GM23338 (cell line): ENCODE measurements at regions not wholly inside any gene's neighbourhood (a gene's known extent, or its start where the extent isn't known, plus 50 kb on each side); places are given as distances from the start of the nearest gene placed in this dataset.
A peak's percentile ranks its signal among the peaks of the same experiment; 100 is the strongest.

Experiments
- ATAC-seq: fragments of 200-7000 bp; cut with Tn5 transposase; 3 replicates; pipeline ENCODE4 v1.9.1; 2020
- DNase-seq: peaks from one replicate; pipeline ENCODE4 v3.0.0-alpha.2; 2015; ENCODE audit warnings: low spot score
- H2AFZ ChIP-seq: fragments of 200-600 bp; sonication (generic); 2 replicates; pipeline ENCODE4 v1.8.0; 2016; ENCODE audit warnings: antibody characterized with exemption, mild to moderate bottlenecking, moderate library complexity
- H3F3A ChIP-seq: fragments of 200-600 bp; sonication (generic); replicated peaks from 2 replicates; pipeline ENCODE4 v1.8.0; 2017; ENCODE audit warnings: antibody characterized with exemption, mixed run types, low read depth
- H3K27ac ChIP-seq: fragments of 200-600 bp; sonication (generic); 2 replicates; pipeline ENCODE4 v1.6.1; 2016; ENCODE audit warnings: low read depth
- H3K27me3 ChIP-seq: fragments of 200-600 bp; sonication (generic); 2 replicates; pipeline ENCODE4 v1.8.0; 2016; ENCODE audit warnings: mild to moderate bottlenecking, mixed run types, moderate library complexity; ENCODE audit not compliant: insufficient read depth
- H3K36me3 ChIP-seq: fragments of 200-600 bp; sonication (generic); 2 replicates; pipeline ENCODE4 v1.8.0; 2016; ENCODE audit warnings: mild to moderate bottlenecking; ENCODE audit not compliant: insufficient read depth
- H3K4me1 ChIP-seq: fragments of 200-600 bp; sonication (generic); 2 replicates; pipeline ENCODE4 v1.8.0; 2016; ENCODE audit warnings: mild to moderate bottlenecking, moderate library complexity; ENCODE audit not compliant: insufficient read depth
- H3K4me2 ChIP-seq: fragments of 200-600 bp; sonication (generic); 2 replicates; pipeline ENCODE4 v1.7.1; 2017; ENCODE audit warnings: mixed run types
- H3K4me3 ChIP-seq: fragments of 200-600 bp; sonication (generic); 2 replicates; pipeline ENCODE4 v1.6.1; 2016; ENCODE audit warnings: mixed run types
- H3K79me2 ChIP-seq: fragments of 200-600 bp; sonication (generic); replicated peaks from 2 replicates; pipeline ENCODE4 v1.8.0; 2017; ENCODE audit warnings: mild to moderate bottlenecking; ENCODE audit not compliant: insufficient read depth
- H3K9me2 ChIP-seq: fragments of 200-600 bp; sonication (generic); 2 replicates; pipeline ENCODE4 v1.8.0; 2017; ENCODE audit not compliant: insufficient read depth
- H4K20me1 ChIP-seq: fragments of 200-600 bp; sonication (generic); replicated peaks from 2 replicates; pipeline ENCODE4 v1.8.0; 2017; ENCODE audit warnings: mild to moderate bottlenecking; ENCODE audit not compliant: insufficient read depth
- H3K27ac Mint-ChIP-seq: 2 replicates; pipeline ENCODE4 v1.8.0; 2020; ENCODE audit warnings: inconsistent platforms, mild to moderate bottlenecking, moderate library complexity, mixed read lengths
- H3K27me3 Mint-ChIP-seq: 3 replicates; pipeline ENCODE4 v1.8.0; 2022; ENCODE audit warnings: low read depth, mild to moderate bottlenecking, moderate library complexity, mixed read lengths, inconsistent platforms; ENCODE audit not compliant: insufficient read depth, poor library complexity
- H3K36me3 Mint-ChIP-seq: 3 replicates; pipeline ENCODE4 v1.8.0; 2021; ENCODE audit warnings: low read depth, mild to moderate bottlenecking, inconsistent platforms, moderate library complexity, mixed read lengths
- H3K4me1 Mint-ChIP-seq: 3 replicates; pipeline ENCODE4 v1.8.0; 2020; ENCODE audit warnings: mild to moderate bottlenecking, inconsistent platforms, mixed read lengths
- H3K4me3 Mint-ChIP-seq: 3 replicates; pipeline ENCODE4 v1.8.0; 2021; ENCODE audit warnings: moderate library complexity, mild to moderate bottlenecking, inconsistent platforms, mixed read lengths
- H3K9me3 Mint-ChIP-seq: 3 replicates; pipeline ENCODE4 v1.8.0; 2020; ENCODE audit warnings: moderate library complexity, mild to moderate bottlenecking, inconsistent platforms, mixed read lengths
- CREB1 ChIP-seq: fragments of 250-450 bp; sonication (Bioruptor Pico); IDR thresholded peaks from 2 replicates; pipeline ENCODE4 v1.5.0; 2020; ENCODE audit warnings: low read depth, mild to moderate bottlenecking, moderate library complexity
- EZH2phosphoT487 ChIP-seq: fragments of 200-600 bp; sonication (generic); IDR thresholded peaks from one replicate; pipeline ENCODE4 v1.8.1; 2018; ENCODE audit warnings: antibody characterized with exemption; ENCODE audit not compliant: unreplicated experiment
- JUNB ChIP-seq: IDR thresholded peaks from one replicate; pipeline ENCODE4 v1.6.1; 2016; ENCODE audit warnings: antibody characterized with exemption; ENCODE audit not compliant: unreplicated experiment
- NANOG ChIP-seq: IDR thresholded peaks from 2 replicates; pipeline ENCODE4 v1.6.1; 2016; ENCODE audit warnings: antibody characterized with exemption, borderline replicate concordance
- POLR2AphosphoS5 ChIP-seq: IDR thresholded peaks from 2 replicates; pipeline ENCODE4 v1.6.1; 2016; ENCODE audit warnings: antibody characterized with exemption, low read depth
- STAT1 ChIP-seq: IDR thresholded peaks from one replicate; pipeline ENCODE4 v1.6.1; 2016; ENCODE audit warnings: antibody characterized with exemption; ENCODE audit not compliant: unreplicated experiment
- ZNF114 ChIP-seq: fragments of 250-450 bp; sonication (Bioruptor Pico); IDR thresholded peaks from 2 replicates; pipeline ENCODE4 v1.5.0; 2020; ENCODE audit warnings: mild to moderate bottlenecking, moderate library complexity
- ZNF331 ChIP-seq: fragments of 250-450 bp; sonication (Bioruptor Pico); IDR thresholded peaks from 2 replicates; pipeline ENCODE4 v1.5.0; 2020; ENCODE audit warnings: low read depth, mild to moderate bottlenecking, moderate library complexity
- TF ChIP-seq, protein P1 (sequence below): IDR thresholded peaks from one replicate; pipeline ENCODE4 v1.6.1; 2018; ENCODE audit warnings: antibody characterized with exemption; ENCODE audit not compliant: unreplicated experiment

DNA sequence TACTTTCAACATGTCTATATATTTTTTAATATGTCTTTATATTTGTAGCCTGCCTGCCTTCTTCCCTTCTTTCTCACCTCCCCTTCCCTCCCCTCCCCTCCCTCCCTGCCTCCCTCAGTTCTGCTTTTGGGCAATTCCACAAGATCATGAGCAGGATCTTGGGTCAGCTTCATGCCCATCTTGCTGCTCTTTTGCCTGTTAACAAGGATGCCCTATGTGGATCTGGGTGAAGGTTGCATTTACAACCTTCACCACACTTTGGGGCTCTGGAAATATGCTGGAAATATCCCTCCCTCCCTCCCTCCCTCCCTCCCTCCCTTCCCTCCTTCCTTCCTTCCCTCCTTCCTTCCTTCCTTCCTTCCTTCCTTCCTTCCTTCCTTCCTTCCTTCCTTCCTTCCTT lies 334.1 kb upstream of the FAM98A start (continued):
- TF ChIP-seq, protein P1, sequence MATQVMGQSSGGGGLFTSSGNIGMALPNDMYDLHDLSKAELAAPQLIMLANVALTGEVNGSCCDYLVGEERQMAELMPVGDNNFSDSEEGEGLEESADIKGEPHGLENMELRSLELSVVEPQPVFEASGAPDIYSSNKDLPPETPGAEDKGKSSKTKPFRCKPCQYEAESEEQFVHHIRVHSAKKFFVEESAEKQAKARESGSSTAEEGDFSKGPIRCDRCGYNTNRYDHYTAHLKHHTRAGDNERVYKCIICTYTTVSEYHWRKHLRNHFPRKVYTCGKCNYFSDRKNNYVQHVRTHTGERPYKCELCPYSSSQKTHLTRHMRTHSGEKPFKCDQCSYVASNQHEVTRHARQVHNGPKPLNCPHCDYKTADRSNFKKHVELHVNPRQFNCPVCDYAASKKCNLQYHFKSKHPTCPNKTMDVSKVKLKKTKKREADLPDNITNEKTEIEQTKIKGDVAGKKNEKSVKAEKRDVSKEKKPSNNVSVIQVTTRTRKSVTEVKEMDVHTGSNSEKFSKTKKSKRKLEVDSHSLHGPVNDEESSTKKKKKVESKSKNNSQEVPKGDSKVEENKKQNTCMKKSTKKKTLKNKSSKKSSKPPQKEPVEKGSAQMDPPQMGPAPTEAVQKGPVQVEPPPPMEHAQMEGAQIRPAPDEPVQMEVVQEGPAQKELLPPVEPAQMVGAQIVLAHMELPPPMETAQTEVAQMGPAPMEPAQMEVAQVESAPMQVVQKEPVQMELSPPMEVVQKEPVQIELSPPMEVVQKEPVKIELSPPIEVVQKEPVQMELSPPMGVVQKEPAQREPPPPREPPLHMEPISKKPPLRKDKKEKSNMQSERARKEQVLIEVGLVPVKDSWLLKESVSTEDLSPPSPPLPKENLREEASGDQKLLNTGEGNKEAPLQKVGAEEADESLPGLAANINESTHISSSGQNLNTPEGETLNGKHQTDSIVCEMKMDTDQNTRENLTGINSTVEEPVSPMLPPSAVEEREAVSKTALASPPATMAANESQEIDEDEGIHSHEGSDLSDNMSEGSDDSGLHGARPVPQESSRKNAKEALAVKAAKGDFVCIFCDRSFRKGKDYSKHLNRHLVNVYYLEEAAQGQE: no peak
- TF ChIP-seq STAT1: no peak
- no peak for TF ChIP-seq CREB1 (CRISPR knock-in tag)

DNA sequence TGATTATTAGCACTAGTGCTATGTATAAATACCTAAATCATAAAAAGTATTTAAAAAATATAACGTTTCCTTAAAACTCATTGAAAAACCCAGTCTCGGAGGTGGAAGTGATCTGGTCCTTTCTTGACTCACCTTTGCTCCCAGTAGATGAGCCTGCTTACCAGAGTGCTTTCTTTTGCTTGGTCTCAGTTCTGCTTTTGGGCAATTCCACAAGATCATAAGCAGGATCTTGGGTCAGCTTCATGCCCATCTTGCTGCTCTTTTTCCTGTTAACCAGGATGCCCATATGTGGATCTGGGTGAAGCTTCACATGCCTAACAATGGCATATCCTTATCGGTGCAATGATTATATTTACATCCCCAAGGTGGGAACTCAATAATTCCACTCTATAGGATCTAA lies 332.1 kb upstream of the FAM98A start:
- H3K9me2 ChIP-seq: no peaks in the 10 kb centered on the region
- H3K4me1 ChIP-seq: no peaks in the 10 kb centered on the region
- H3K4me2 ChIP-seq: no peak overlapping the region
- H3K36me3 ChIP-seq: no peaks in the 10 kb centered on the region
- no peaks in the 10 kb centered on the region for H3K27me3 ChIP-seq
- H3F3A ChIP-seq: no peaks in the 10 kb centered on the region
- H3K36me3 Mint-ChIP-seq: no peaks in the 10 kb centered on the region
- H3K27ac ChIP-seq: no peak overlapping the region
- H3K4me3 Mint-ChIP-seq: no peak overlapping the region
- no peak overlapping the region for H3K4me3 ChIP-seq
- no peak overlapping the region for H3K27ac Mint-ChIP-seq
- ATAC-seq (no peak), DNase-seq (no peak)
- H3K27me3 Mint-ChIP-seq: peaks cover 5% of the 10 kb centered on the region
- no peaks in the 10 kb centered on the region for H3K9me3 Mint-ChIP-seq
- no peak for TF ChIP-seq CREB1 (CRISPR knock-in tag)
- no peak for TF ChIP-seq NANOG
- TF ChIP-seq ZNF114: no peak
- no peaks in the 10 kb centered on the region for H3K79me2 ChIP-seq
- no peaks in the 10 kb centered on the region for H4K20me1 ChIP-seq
- peak overlapping the region; percentile 54; the same call in 1 of the 2 replicates for H2AFZ ChIP-seq
- H3K4me1 Mint-ChIP-seq: no peaks in the 10 kb centered on the region; the same call in 2 of the 3 replicates

DNA sequence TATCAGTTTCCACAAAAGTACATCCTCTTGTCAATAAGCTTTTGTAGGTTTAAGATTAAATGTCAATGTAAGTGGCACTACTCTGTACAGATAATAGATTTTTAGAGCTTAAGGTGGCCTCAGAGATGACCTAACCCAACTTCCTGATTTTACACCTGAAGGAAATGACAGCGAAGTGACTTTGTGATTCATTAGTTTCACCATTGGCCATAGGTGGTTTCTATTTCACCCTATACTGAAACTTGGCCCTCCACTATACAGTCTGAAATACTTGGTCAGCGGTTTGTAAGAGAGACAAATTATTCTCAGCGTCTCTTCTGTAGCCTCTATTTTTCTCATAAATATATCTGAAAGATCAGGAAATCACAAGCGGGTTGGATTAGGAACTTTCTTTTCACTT lies 330.4 kb upstream of the FAM98A start:
- H3K27ac ChIP-seq: no peak overlapping the region
- no peak for ATAC-seq
- Mint-ChIP-seq H3K4me1 (no peaks in the 10 kb centered on the region; the same call in 2 of the 3 replicates), H3K27ac (no peak overlapping the region), H3K36me3 (no peaks in the 10 kb centered on the region), H3K27me3 (peaks cover 5% of the 10 kb centered on the region), H3K9me3 (no peaks in the 10 kb centered on the region), H3K4me3 (no peak overlapping the region)
- H3K9me2 ChIP-seq: no peaks in the 10 kb centered on the region
- no peaks in the 10 kb centered on the region for H4K20me1 ChIP-seq
- no peak overlapping the region for H2AFZ ChIP-seq
- H3K4me2 ChIP-seq: no peak overlapping the region
- H3K79me2 ChIP-seq: no peaks in the 10 kb centered on the region
- TF ChIP-seq, protein P1: no peak
- no peak for TF ChIP-seq EZH2phosphoT487
- TF ChIP-seq JUNB: no peak
- no peak for TF ChIP-seq ZNF331 (CRISPR knock-in tag)
- no peak for TF ChIP-seq POLR2AphosphoS5
- TF ChIP-seq CREB1 (CRISPR knock-in tag): no peak
- H3K36me3 ChIP-seq: no peaks in the 10 kb centered on the region
- H3K4me3 ChIP-seq: no peak overlapping the region
- no peaks in the 10 kb centered on the region for H3K4me1 ChIP-seq
- no peaks in the 10 kb centered on the region for H3K27me3 ChIP-seq
- DNase-seq: no peak
- no peaks in the 10 kb centered on the region for H3F3A ChIP-seq
